WTC11 (cell line): ENCODE measurements at regions not wholly inside any gene's neighbourhood (a gene's known extent, or its start where the extent isn't known, plus 50 kb on each side); places are given as distances from the start of the nearest gene placed in this dataset.

Experiments used
- ATAC-seq: fragments of 200-7000 bp; cut with Tn5 transposase; 2 replicates; pipeline ENCODE4 v1.10.0; 2021; ENCODE audit warnings: mild to moderate bottlenecking, moderate library complexity
- CTCF ChIA-PET: fragments of 300-600 bp; sonication (Branson Sonifier 250); formaldehyde crosslinking; loops from one replicate; lab custom pipeline; 2021; ENCODE audit warnings: antibody characterized with exemption; lab: Charles Lee
- POLR2A ChIA-PET: fragments of 350-600 bp; sonication (Branson Sonifier 250); formaldehyde crosslinking; loops from one replicate; lab custom pipeline; 2021; ENCODE audit warnings: antibody characterized with exemption; lab: Charles Lee
- DNase-seq: peaks from one replicate; pipeline ENCODE4 v3.0.0; 2021; ENCODE audit warnings: low spot score
- H3K27ac Mint-ChIP-seq: 2 replicates; pipeline ENCODE4 v1.8.0; 2021; ENCODE audit warnings: mixed read lengths
- H3K27me3 Mint-ChIP-seq: 2 replicates; pipeline ENCODE4 v1.8.0; 2021; ENCODE audit warnings: low read depth, mild to moderate bottlenecking, moderate library complexity, mixed read lengths
- H3K36me3 Mint-ChIP-seq: 2 replicates; pipeline ENCODE4 v1.8.0; 2021; ENCODE audit warnings: mixed read lengths
- H3K4me1 Mint-ChIP-seq: 2 replicates; pipeline ENCODE4 v1.8.0; 2022; ENCODE audit warnings: mixed read lengths
- H3K4me3 Mint-ChIP-seq: 2 replicates; pipeline ENCODE4 v1.8.0; 2021; ENCODE audit warnings: mild to moderate bottlenecking, moderate library complexity, mixed read lengths
- H3K9me3 Mint-ChIP-seq: 2 replicates; pipeline ENCODE4 v1.8.0; 2021; ENCODE audit warnings: mixed read lengths
- ATF1 ChIP-seq: sonication (generic); formaldehyde crosslinking; IDR thresholded peaks from 2 replicates; pipeline ENCODE4 v1.8.1; 2023; ENCODE audit warnings: mild to moderate bottlenecking, moderate library complexity, missing genetic modification reagents
- EMX1 ChIP-seq: fragments of 250-450 bp; sonication (Bioruptor Pico); IDR thresholded peaks from 2 replicates; pipeline ENCODE4 v1.8.0; 2021; ENCODE audit warnings: mild to moderate bottlenecking
- ESRRA ChIP-seq: sonication (generic); formaldehyde crosslinking; IDR thresholded peaks from 2 replicates; pipeline ENCODE4 v1.8.1; 2022; ENCODE audit warnings: mild to moderate bottlenecking, missing genetic modification reagents, borderline replicate concordance
- ETV6 ChIP-seq: sonication (generic); formaldehyde crosslinking; IDR thresholded peaks from 2 replicates; pipeline ENCODE4 v1.8.1; 2022; ENCODE audit warnings: mild to moderate bottlenecking, missing genetic modification reagents
- GABPB1 ChIP-seq: sonication (generic); formaldehyde crosslinking; IDR thresholded peaks from 2 replicates; pipeline ENCODE4 v1.8.1; 2023; ENCODE audit warnings: mild to moderate bottlenecking, missing genetic modification reagents
- JAZF1 ChIP-seq: fragments of 250-450 bp; sonication (Bioruptor Pico); IDR thresholded peaks from 2 replicates; pipeline ENCODE4 v1.9.0; 2021; ENCODE audit warnings: moderate library complexity, mild to moderate bottlenecking, inconsistent platforms
- MYBL2 ChIP-seq: sonication (generic); formaldehyde crosslinking; IDR thresholded peaks from 2 replicates; pipeline ENCODE4 v1.8.1; 2023; ENCODE audit warnings: mild to moderate bottlenecking, moderate library complexity, missing genetic modification reagents
- NFATC4 ChIP-seq: fragments of 250-450 bp; sonication (Bioruptor Pico); IDR thresholded peaks from 2 replicates; pipeline ENCODE4 v1.9.0; 2021; ENCODE audit warnings: mild to moderate bottlenecking
- NFYB ChIP-seq: sonication (generic); formaldehyde crosslinking; conservative IDR thresholded peaks from 2 replicates; pipeline ENCODE4 v1.8.0; 2022; ENCODE audit warnings: low read depth, missing genetic modification reagents
- PRRX2 ChIP-seq: fragments of 250-450 bp; sonication (Bioruptor Pico); IDR thresholded peaks from 2 replicates; pipeline ENCODE4 v1.8.0; 2021; ENCODE audit warnings: mild to moderate bottlenecking
- TEAD4 ChIP-seq: sonication (generic); formaldehyde crosslinking; IDR thresholded peaks from 2 replicates; pipeline ENCODE4 v1.8.0; 2022; ENCODE audit warnings: mild to moderate bottlenecking, missing genetic modification reagents
- ZNF121 ChIP-seq: sonication (generic); formaldehyde crosslinking; IDR thresholded peaks from 2 replicates; pipeline ENCODE4 v1.8.0; 2023; ENCODE audit warnings: missing genetic modification reagents
- ZNF317 ChIP-seq: sonication (generic); formaldehyde crosslinking; IDR thresholded peaks from 2 replicates; pipeline ENCODE4 v1.8.1; 2023; ENCODE audit warnings: low read depth, mild to moderate bottlenecking, moderate library complexity, missing genetic modification reagents, borderline replicate concordance
- ZNF416 ChIP-seq: fragments of 250-450 bp; sonication (Bioruptor Pico); IDR thresholded peaks from 2 replicates; pipeline ENCODE4 v1.9.0; 2021; ENCODE audit warnings: mild to moderate bottlenecking, inconsistent platforms
- TF ChIP-seq, protein P1 (sequence below): fragments of 250-450 bp; sonication (Bioruptor Pico); IDR thresholded peaks from 2 replicates; pipeline ENCODE4 v1.9.0; 2021; ENCODE audit warnings: mild to moderate bottlenecking
- TF ChIP-seq, protein P2 (sequence below): sonication (generic); formaldehyde crosslinking; IDR thresholded peaks from 2 replicates; pipeline ENCODE4 v1.8.1; 2023; ENCODE audit warnings: mild to moderate bottlenecking, moderate library complexity, missing genetic modification reagents
- TF ChIP-seq, protein P3 (sequence below): sonication (generic); formaldehyde crosslinking; IDR thresholded peaks from 2 replicates; pipeline ENCODE4 v1.8.0; 2022; ENCODE audit warnings: mild to moderate bottlenecking, missing genetic modification reagents
- TF ChIP-seq, protein P4 (sequence below): sonication (generic); formaldehyde crosslinking; IDR thresholded peaks from 2 replicates; pipeline ENCODE4 v1.8.0; 2022; ENCODE audit warnings: missing genetic modification reagents
- TF ChIP-seq, protein P5 (sequence below): sonication (generic); formaldehyde crosslinking; conservative IDR thresholded peaks from 2 replicates; pipeline ENCODE4 v1.8.1; 2022; ENCODE audit warnings: mild to moderate bottlenecking, missing genetic modification reagents
- TF ChIP-seq, protein P6 (sequence below): sonication (generic); formaldehyde crosslinking; IDR thresholded peaks from 2 replicates; pipeline ENCODE4 v1.8.1; 2023; ENCODE audit warnings: mild to moderate bottlenecking, missing genetic modification reagents
- TF ChIP-seq, protein P7 (sequence below): sonication (generic); formaldehyde crosslinking; IDR thresholded peaks from 2 replicates; pipeline ENCODE4 v1.8.0; 2022; ENCODE audit warnings: mild to moderate bottlenecking, missing genetic modification reagents
- TF ChIP-seq, protein P8 (sequence below): sonication (generic); formaldehyde crosslinking; IDR thresholded peaks from 2 replicates; pipeline ENCODE4 v1.8.1; 2022; ENCODE audit warnings: mild to moderate bottlenecking, missing genetic modification reagents, moderate library complexity, borderline replicate concordance

DNA sequence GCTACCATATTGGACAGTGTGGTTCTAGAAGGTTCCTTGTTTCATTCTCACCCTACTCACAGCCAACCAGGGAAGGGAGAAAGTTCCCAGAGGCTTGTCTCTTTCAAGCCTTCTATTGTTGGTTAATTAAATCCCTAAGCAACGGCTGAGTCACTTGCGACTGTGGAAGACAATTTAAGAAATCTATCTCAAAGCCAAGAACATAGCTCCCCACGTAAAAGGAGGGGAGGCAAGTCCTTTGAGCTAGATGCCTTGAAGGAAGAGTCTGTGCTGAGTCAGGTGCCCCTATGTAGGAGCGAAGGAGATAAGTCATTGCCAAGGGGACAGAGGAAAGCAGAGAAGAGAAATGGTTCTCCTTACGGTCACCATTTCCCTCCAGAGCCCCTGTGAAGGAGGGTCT is 79.4 kb upstream of the PPP2R5A start (continued):
- TF ChIP-seq, protein P1, sequence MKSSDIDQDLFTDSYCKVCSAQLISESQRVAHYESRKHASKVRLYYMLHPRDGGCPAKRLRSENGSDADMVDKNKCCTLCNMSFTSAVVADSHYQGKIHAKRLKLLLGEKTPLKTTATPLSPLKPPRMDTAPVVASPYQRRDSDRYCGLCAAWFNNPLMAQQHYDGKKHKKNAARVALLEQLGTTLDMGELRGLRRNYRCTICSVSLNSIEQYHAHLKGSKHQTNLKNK (CRISPR knock-in tag), result no peak
- TF ChIP-seq, protein P2, sequence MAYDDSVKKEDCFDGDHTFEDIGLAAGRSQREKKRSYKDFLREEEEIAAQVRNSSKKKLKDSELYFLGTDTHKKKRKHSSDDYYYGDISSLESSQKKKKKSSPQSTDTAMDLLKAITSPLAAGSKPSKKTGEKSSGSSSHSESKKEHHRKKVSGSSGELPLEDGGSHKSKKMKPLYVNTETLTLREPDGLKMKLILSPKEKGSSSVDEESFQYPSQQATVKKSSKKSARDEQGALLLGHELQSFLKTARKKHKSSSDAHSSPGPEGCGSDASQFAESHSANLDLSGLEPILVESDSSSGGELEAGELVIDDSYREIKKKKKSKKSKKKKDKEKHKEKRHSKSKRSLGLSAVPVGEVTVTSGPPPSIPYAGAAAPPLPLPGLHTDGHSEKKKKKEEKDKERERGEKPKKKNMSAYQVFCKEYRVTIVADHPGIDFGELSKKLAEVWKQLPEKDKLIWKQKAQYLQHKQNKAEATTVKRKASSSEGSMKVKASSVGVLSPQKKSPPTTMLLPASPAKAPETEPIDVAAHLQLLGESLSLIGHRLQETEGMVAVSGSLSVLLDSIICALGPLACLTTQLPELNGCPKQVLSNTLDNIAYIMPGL, result no peak
- TF ChIP-seq TEAD4 (CRISPR knock-in tag), result no peak
- no peak for TF ChIP-seq PRRX2 (CRISPR knock-in tag)
- TF ChIP-seq ETV6 (CRISPR knock-in tag), result no peak
- TF ChIP-seq, protein P3, sequence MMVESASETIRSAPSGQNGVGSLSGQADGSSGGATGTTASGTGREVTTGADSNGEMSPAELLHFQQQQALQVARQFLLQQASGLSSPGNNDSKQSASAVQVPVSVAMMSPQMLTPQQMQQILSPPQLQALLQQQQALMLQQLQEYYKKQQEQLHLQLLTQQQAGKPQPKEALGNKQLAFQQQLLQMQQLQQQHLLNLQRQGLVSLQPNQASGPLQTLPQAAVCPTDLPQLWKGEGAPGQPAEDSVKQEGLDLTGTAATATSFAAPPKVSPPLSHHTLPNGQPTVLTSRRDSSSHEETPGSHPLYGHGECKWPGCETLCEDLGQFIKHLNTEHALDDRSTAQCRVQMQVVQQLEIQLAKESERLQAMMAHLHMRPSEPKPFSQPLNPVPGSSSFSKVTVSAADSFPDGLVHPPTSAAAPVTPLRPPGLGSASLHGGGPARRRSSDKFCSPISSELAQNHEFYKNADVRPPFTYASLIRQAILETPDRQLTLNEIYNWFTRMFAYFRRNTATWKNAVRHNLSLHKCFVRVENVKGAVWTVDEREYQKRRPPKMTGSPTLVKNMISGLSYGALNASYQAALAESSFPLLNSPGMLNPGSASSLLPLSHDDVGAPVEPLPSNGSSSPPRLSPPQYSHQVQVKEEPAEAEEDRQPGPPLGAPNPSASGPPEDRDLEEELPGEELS, result no peak
- TF ChIP-seq GABPB1 (CRISPR knock-in tag), result no peak
- no peak for TF ChIP-seq ZNF317
- no peak for TF ChIP-seq NFATC4 (CRISPR knock-in tag)

DNA sequence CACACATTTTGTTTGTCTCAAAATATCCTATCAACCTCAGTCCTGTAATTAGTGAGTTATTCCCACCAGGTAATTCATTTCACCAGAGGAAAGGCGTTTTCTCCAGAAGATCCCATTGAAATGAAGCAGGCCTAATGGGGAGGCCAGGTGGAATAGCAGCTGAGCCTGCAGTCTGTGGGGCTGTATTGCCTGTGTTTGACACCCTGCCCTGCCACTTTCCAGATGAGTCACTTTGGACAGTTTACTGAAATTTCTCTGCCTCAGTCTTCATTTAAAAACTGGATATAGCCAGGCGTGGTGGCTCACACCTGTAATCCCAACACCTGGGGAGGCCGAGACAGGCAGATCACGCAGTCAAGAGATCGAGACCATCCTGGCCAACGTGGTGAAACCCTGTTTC is 78.1 kb upstream of the PPP2R5A start:
- TF ChIP-seq ZNF317, result no peak
- TF ChIP-seq ZNF416, result no peak
- no peak for TF ChIP-seq TEAD4 (CRISPR knock-in tag)
- TF ChIP-seq, all 79 proteins: peak for 0
- Mint-ChIP-seq H3K4me1 (peaks cover 14% of the 10 kb centered on the region), H3K9me3 (no peaks in the 10 kb centered on the region), H3K27me3 (no peaks in the 10 kb centered on the region), H3K36me3 (no peaks in the 10 kb centered on the region), H3K4me3 (no peak overlapping the region), H3K27ac (no peak overlapping the region)
- DNase-seq (no peak), ATAC-seq (no peak)
- ChIA-PET POLR2A (no interaction called here), CTCF (no interaction called here)

DNA sequence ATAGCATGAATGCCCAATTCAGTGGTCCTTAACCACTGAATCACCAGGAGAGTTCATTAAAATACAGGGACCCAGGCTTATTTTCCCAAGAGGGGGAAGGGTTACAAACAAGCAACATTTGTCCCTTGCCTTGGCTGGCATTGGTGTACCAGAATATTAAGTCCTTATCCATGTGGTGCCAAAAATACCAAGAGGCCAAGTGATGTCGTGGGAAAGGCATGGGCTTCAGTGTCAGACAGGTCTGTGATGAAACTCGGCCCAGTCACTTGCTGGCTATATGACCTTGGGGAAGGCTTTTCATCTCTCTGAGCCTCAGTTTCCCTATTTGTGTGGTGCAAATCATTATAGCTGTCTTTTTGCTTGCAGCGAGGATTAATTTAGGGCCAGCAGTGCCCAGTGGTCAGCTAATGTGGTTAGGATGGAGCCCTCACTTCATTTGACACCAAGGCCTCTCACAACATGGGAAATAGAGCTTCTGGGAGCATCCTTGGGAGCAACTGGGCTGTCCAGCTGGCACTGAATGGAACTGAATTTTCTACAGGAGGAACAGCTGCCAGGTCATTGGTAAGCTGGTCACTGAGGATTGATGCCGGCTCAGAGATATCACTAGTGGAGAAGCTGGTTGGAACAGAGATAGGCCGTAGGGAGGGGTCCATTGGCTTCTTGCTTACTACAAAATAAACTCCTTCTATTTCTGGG is 77.2 kb upstream of the PPP2R5A start:
- ChIA-PET POLR2A (no interaction called here), CTCF (interaction anchor here (1.9 kb wide), 1 partner anchor 248 kb away, joined by 5 read pairs; no protein-coding TSS in a partner anchor)
- H3K4me3 Mint-ChIP-seq, result no peak overlapping the region
- H3K27ac Mint-ChIP-seq, result no peak overlapping the region
- peaks cover 14% of the 10 kb centered on the region for H3K4me1 Mint-ChIP-seq
- H3K9me3 Mint-ChIP-seq, result no peaks in the 10 kb centered on the region
- no peaks in the 10 kb centered on the region for H3K36me3 Mint-ChIP-seq
- TF ChIP-seq JAZF1 (CRISPR knock-in tag) (no peak), EMX1 (no peak), ATF1 (CRISPR knock-in tag) (no peak), ZNF121 (CRISPR knock-in tag) (no peak), ESRRA (no peak), NFYB (CRISPR knock-in tag) (no peak), MYBL2 (CRISPR knock-in tag) (no peak)
- TF ChIP-seq, protein P1 (CRISPR knock-in tag), result no peak
- TF ChIP-seq, protein P4, sequence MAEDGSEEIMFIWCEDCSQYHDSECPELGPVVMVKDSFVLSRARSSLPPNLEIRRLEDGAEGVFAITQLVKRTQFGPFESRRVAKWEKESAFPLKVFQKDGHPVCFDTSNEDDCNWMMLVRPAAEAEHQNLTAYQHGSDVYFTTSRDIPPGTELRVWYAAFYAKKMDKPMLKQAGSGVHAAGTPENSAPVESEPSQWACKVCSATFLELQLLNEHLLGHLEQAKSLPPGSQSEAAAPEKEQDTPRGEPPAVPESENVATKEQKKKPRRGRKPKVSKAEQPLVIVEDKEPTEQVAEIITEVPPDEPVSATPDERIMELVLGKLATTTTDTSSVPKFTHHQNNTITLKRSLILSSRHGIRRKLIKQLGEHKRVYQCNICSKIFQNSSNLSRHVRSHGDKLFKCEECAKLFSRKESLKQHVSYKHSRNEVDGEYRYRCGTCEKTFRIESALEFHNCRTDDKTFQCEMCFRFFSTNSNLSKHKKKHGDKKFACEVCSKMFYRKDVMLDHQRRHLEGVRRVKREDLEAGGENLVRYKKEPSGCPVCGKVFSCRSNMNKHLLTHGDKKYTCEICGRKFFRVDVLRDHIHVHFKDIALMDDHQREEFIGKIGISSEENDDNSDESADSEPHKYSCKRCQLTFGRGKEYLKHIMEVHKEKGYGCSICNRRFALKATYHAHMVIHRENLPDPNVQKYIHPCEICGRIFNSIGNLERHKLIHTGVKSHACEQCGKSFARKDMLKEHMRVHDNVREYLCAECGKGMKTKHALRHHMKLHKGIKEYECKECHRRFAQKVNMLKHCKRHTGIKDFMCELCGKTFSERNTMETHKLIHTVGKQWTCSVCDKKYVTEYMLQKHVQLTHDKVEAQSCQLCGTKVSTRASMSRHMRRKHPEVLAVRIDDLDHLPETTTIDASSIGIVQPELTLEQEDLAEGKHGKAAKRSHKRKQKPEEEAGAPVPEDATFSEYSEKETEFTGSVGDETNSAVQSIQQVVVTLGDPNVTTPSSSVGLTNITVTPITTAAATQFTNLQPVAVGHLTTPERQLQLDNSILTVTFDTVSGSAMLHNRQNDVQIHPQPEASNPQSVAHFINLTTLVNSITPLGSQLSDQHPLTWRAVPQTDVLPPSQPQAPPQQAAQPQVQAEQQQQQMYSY (CRISPR knock-in tag), result no peak
- TF ChIP-seq, protein P5, sequence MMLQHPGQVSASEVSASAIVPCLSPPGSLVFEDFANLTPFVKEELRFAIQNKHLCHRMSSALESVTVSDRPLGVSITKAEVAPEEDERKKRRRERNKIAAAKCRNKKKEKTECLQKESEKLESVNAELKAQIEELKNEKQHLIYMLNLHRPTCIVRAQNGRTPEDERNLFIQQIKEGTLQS (CRISPR knock-in tag), result no peak
- TF ChIP-seq, protein P6, sequence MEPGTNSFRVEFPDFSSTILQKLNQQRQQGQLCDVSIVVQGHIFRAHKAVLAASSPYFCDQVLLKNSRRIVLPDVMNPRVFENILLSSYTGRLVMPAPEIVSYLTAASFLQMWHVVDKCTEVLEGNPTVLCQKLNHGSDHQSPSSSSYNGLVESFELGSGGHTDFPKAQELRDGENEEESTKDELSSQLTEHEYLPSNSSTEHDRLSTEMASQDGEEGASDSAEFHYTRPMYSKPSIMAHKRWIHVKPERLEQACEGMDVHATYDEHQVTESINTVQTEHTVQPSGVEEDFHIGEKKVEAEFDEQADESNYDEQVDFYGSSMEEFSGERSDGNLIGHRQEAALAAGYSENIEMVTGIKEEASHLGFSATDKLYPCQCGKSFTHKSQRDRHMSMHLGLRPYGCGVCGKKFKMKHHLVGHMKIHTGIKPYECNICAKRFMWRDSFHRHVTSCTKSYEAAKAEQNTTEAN (CRISPR knock-in tag), result no peak
- TF ChIP-seq, protein P7, sequence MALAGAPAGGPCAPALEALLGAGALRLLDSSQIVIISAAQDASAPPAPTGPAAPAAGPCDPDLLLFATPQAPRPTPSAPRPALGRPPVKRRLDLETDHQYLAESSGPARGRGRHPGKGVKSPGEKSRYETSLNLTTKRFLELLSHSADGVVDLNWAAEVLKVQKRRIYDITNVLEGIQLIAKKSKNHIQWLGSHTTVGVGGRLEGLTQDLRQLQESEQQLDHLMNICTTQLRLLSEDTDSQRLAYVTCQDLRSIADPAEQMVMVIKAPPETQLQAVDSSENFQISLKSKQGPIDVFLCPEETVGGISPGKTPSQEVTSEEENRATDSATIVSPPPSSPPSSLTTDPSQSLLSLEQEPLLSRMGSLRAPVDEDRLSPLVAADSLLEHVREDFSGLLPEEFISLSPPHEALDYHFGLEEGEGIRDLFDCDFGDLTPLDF (CRISPR knock-in tag), result no peak
- TF ChIP-seq, protein P8, sequence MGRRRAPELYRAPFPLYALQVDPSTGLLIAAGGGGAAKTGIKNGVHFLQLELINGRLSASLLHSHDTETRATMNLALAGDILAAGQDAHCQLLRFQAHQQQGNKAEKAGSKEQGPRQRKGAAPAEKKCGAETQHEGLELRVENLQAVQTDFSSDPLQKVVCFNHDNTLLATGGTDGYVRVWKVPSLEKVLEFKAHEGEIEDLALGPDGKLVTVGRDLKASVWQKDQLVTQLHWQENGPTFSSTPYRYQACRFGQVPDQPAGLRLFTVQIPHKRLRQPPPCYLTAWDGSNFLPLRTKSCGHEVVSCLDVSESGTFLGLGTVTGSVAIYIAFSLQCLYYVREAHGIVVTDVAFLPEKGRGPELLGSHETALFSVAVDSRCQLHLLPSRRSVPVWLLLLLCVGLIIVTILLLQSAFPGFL (CRISPR knock-in tag), result no peak
- DNase-seq (no peak), ATAC-seq (no peak)
- no peaks in the 10 kb centered on the region for H3K27me3 Mint-ChIP-seq
